IMR-90 (cell line): ENCODE measurements at regions not wholly inside any gene's neighbourhood (a gene's known extent, or its start where the extent isn't known, plus 50 kb on each side); places are given as distances from the start of the nearest gene placed in this dataset.

Source experiments
- ATAC-seq: fragments of 200-7000 bp; cut with Tn5 transposase; 2 replicates; pipeline ENCODE4 v1.9.1; 2020; ENCODE audit warnings: low read depth, mild to moderate bottlenecking, moderate library complexity
- BruUV-seq: library from RNA; stranded (reverse); fragments of 400-500 nt; replicated peaks from 2 replicates; lab custom pipeline; 2021; lab: Mats Ljungman, UMichigan
- CTCF ChIA-PET: fragments of 300-600 bp; formaldehyde crosslinking; extraction: SDS; loops from one replicate; lab custom pipeline; 2021; ENCODE audit warnings: antibody characterized with exemption; lab: Yijun Ruan, JAX
- POLR2A ChIA-PET: fragments of 300-600 bp; sonication (Branson Sonifier 250); formaldehyde crosslinking; loops from one replicate; lab custom pipeline; 2022; ENCODE audit warnings: antibody characterized with exemption; ENCODE audit not compliant: unreplicated experiment; lab: Charles Lee
- DNase-seq: peaks from one replicate; pipeline ENCODE4 v3.0.0; 2013
- H2AFZ ChIP-seq: replicated peaks from 2 replicates; pipeline ENCODE3; 2013; ENCODE audit warnings: low read length, mild to moderate bottlenecking; ENCODE audit not compliant: poor library complexity
- H2AK5ac ChIP-seq: 2 replicates; pipeline ENCODE4 v1.6.1; 2013; ENCODE audit warnings: low read depth, low read length, inconsistent platforms
- H2AK9ac ChIP-seq: replicated peaks from 2 replicates; pipeline ENCODE3; 2013; ENCODE audit warnings: mild to moderate bottlenecking, low read depth, low read length, moderate library complexity; ENCODE audit not compliant: poor library complexity
- H2BK120ac ChIP-seq: 2 replicates; pipeline ENCODE4 v1.6.1; 2013; ENCODE audit warnings: low read depth, low read length, inconsistent platforms
- H2BK15ac ChIP-seq: 3 replicates; pipeline ENCODE4 v1.6.1; 2013; ENCODE audit warnings: low read depth, low read length, inconsistent platforms
- H2BK20ac ChIP-seq: 2 replicates; pipeline ENCODE4 v1.6.1; 2013; ENCODE audit warnings: low read depth, mild to moderate bottlenecking, inconsistent platforms, low read length, moderate library complexity
- H2BK5ac ChIP-seq: 2 replicates; pipeline ENCODE4 v1.6.1; 2013; ENCODE audit warnings: mild to moderate bottlenecking, low read depth, low read length, inconsistent platforms; ENCODE audit not compliant: poor library complexity, severe bottlenecking
- H3K14ac ChIP-seq: replicated peaks from 2 replicates; pipeline ENCODE4 v1.6.1; 2013; ENCODE audit warnings: low read depth, low read length, inconsistent platforms
- H3K18ac ChIP-seq: 2 replicates; pipeline ENCODE4 v1.6.1; 2013; ENCODE audit warnings: low read depth, low read length, control low read depth
- H3K23ac ChIP-seq: 2 replicates; pipeline ENCODE4 v1.6.1; 2013; ENCODE audit warnings: low read depth, low read length, inconsistent platforms
- H3K27ac ChIP-seq: 2 replicates; pipeline ENCODE4 v1.5.1; 2013; ENCODE audit warnings: mild to moderate bottlenecking, control low read depth, low read length; ENCODE audit not compliant: insufficient read depth
- H3K27me3 ChIP-seq: 2 replicates; pipeline ENCODE4 v1.6.1; 2013; ENCODE audit warnings: low read length; ENCODE audit not compliant: control insufficient read depth, insufficient read depth
- H3K36me3 ChIP-seq: 2 replicates; pipeline ENCODE4 v1.6.1; 2013; ENCODE audit warnings: low read length, mixed read lengths; ENCODE audit not compliant: control insufficient read depth, insufficient read depth
- H3K4ac ChIP-seq: 2 replicates; pipeline ENCODE4 v1.6.1; 2013; ENCODE audit warnings: low read depth, low read length, inconsistent platforms
- H3K4me1 ChIP-seq: 2 replicates; pipeline ENCODE4 v1.6.1; 2013; ENCODE audit warnings: low read length, mixed read lengths; ENCODE audit not compliant: control insufficient read depth, insufficient read depth
- H3K4me2 ChIP-seq: 2 replicates; pipeline ENCODE4 v1.6.1; 2013; ENCODE audit warnings: low read depth, mild to moderate bottlenecking, control low read depth, low read length, moderate library complexity
- H3K4me3 ChIP-seq: 2 replicates; pipeline ENCODE4 v1.5.1; 2013; ENCODE audit warnings: low read depth, mild to moderate bottlenecking, control low read depth, low read length, moderate library complexity; ENCODE audit not compliant: insufficient read depth
- H3K56ac ChIP-seq: 2 replicates; pipeline ENCODE4 v1.6.1; 2013; ENCODE audit warnings: low read length, inconsistent platforms; ENCODE audit not compliant: insufficient read depth; ENCODE audit errors: extremely low read depth
- H3K79me1 ChIP-seq, 2 experiments: 2 replicates each; pipeline ENCODE4 v1.6.1; 2013; ENCODE audit warnings: low read length in 2 of 2, inconsistent platforms in 1 of 2, low read depth in 1 of 2
- H3K9ac ChIP-seq: 2 replicates; pipeline ENCODE4 v1.6.1; 2013; ENCODE audit warnings: low read depth, low read length, control low read depth
- H3K9me1 ChIP-seq: 2 replicates; pipeline ENCODE4 v1.6.1; 2013; ENCODE audit warnings: low read length, inconsistent platforms; ENCODE audit not compliant: insufficient read depth
- H3K9me3 ChIP-seq: 2 replicates; pipeline ENCODE4 v1.6.1; 2013; ENCODE audit warnings: low read length; ENCODE audit not compliant: control insufficient read depth, insufficient read depth
- H4K20me1 ChIP-seq: 2 replicates; pipeline ENCODE4 v1.6.1; 2013; ENCODE audit warnings: low read length, inconsistent platforms; ENCODE audit not compliant: insufficient read depth
- H4K5ac ChIP-seq: 2 replicates; pipeline ENCODE4 v1.6.1; 2013; ENCODE audit warnings: mild to moderate bottlenecking, low read depth, low read length, control low read depth
- H4K8ac ChIP-seq, 2 experiments: 2 replicates each; pipeline ENCODE4 v1.6.1; 2013; ENCODE audit warnings: low read depth in 2 of 2, low read length in 2 of 2, control low read depth in 1 of 2, inconsistent platforms in 1 of 2
- H4K91ac ChIP-seq: 2 replicates; pipeline ENCODE4 v1.6.1; 2013; ENCODE audit warnings: low read depth, low read length, inconsistent platforms; ENCODE audit not compliant: insufficient read depth
- BHLHE40 ChIP-seq: fragments of 150-350 bp; IDR thresholded peaks from 2 replicates; pipeline ENCODE4 v1.6.1; 2016; ENCODE audit warnings: mild to moderate bottlenecking, low read depth, low read length
- CHD1 ChIP-seq: IDR thresholded peaks from 2 replicates; pipeline ENCODE4 v1.6.1; 2012; ENCODE audit warnings: low read depth, low read length, improper control_type of control experiment
- FOS ChIP-seq: fragments of 150-350 bp; IDR thresholded peaks from 2 replicates; pipeline ENCODE4 v1.6.1; 2016; ENCODE audit warnings: low read depth, low read length
- MAFK ChIP-seq: IDR thresholded peaks from 2 replicates; pipeline ENCODE4 v1.6.1; 2012; ENCODE audit warnings: low read depth, low read length, improper control_type of control experiment
- MXI1 ChIP-seq: IDR thresholded peaks from 2 replicates; pipeline ENCODE4 v1.6.1; 2012; ENCODE audit warnings: low read depth, mild to moderate bottlenecking, low read length, moderate library complexity, borderline replicate concordance
- NFE2L2 ChIP-seq: fragments of 150-350 bp; IDR thresholded peaks from 2 replicates; pipeline ENCODE4 v1.6.1; 2016; ENCODE audit warnings: low read depth, mild to moderate bottlenecking, low read length
- POLR2A ChIP-seq: IDR thresholded peaks from 2 replicates; pipeline ENCODE4 v1.6.1; 2012; ENCODE audit warnings: mild to moderate bottlenecking, low read depth, low read length
- RCOR1 ChIP-seq: IDR thresholded peaks from 2 replicates; pipeline ENCODE4 v1.6.1; 2012; ENCODE audit warnings: mild to moderate bottlenecking, low read length, improper control_type of control experiment; ENCODE audit not compliant: insufficient replicate concordance
- RFX5 ChIP-seq: IDR thresholded peaks from 2 replicates; pipeline ENCODE4 v1.8.0; 2012; ENCODE audit warnings: low read depth, mild to moderate bottlenecking, low read length, moderate library complexity
- SMC3 ChIP-seq: fragments of 150-350 bp; IDR thresholded peaks from 2 replicates; pipeline ENCODE4 v1.6.1; 2016; ENCODE audit warnings: low read depth, mild to moderate bottlenecking, antibody characterized with exemption, low read length, moderate library complexity
- WGBS, 2 experiments: methylation state at CpG; one replicate each; pipeline versions ENCODE4 v1.1.5 to v1.1.7; 2013; ENCODE audit warnings: missing lambda C conversion rate in 2 of 2; ENCODE audit not compliant: insufficient read length in 1 of 2; ENCODE audit errors: extremely low coverage in 2 of 2; 5-methylcytosine and 5-hydroxymethylcytosine counted together
- dilution Hi-C: fragments of 300-500 bp; cut with HindIII; formaldehyde crosslinking; loops from one replicate; pipeline ENCODE4 v1.14.3; 2018; ENCODE audit warnings: low sequenced_read_pairs; ENCODE audit not compliant: unreplicated experiment
- in situ Hi-C: fragments of 300-500 bp; cut with MboI; formaldehyde crosslinking; loops from 3 replicates; pipeline ENCODE4 v1.14.3; 2019; ENCODE audit warnings: low sequenced_read_pairs, inconsistent platforms, mixed read lengths
- intact Hi-C: fragments of 100-400 bp; cut with micrococcal nuclease; formaldehyde crosslinking; loops from 2 replicates; pipeline ENCODE4 v1.10.0; 2022
- TF ChIP-seq, protein P1 (sequence below): fragments of 150-350 bp; IDR thresholded peaks from 2 replicates; pipeline ENCODE4 v1.6.1; 2016; ENCODE audit warnings: low read depth, mild to moderate bottlenecking, low read length, moderate library complexity, borderline replicate concordance

DNA sequence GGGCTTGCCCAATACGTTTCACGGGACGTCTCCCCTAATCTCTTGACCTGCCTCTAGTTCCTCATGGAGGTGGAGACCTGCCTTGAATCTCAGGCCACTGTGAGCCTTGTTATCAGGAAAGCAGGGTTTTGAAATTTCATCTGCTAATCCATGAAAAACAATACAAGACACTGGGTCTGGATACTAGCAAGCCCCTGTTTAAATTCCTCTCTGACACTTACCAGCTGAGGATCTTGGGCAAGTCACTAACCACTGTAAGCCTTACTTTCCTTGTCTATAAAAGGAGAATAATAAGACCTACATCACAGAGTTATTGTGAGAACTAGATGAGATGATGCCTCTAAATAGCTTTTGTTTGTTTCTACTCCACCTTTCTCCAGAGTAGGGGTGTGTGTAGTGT is 303.6 kb downstream of the FGFR2 start:
- no peaks in the 10 kb centered on the region for H4K20me1 ChIP-seq
- no TSS peak for BruUV-seq
- H2BK120ac ChIP-seq: no peak overlapping the region
- H3K9me1 ChIP-seq: no peaks in the 10 kb centered on the region
- H3K9ac ChIP-seq: no peak overlapping the region
- POLR2A ChIA-PET: no interaction called here
- no CpG with 5 or more reads among the region's 3 CpGs for WGBS, 2 experiments
- CTCF ChIA-PET: no interaction called here
- no peak for ATAC-seq
- dilution Hi-C loops: no loop called here
- no peaks in the 10 kb centered on the region for H3K4me1 ChIP-seq
- intact Hi-C loops: no loop called here
- H2BK15ac ChIP-seq: no peak overlapping the region
- no peak for DNase-seq
- H3K14ac ChIP-seq: no peak overlapping the region
- H3K27ac ChIP-seq: no peak overlapping the region
- no peak overlapping the region for H4K91ac ChIP-seq
- no peak overlapping the region for H2AK9ac ChIP-seq
- H2AK5ac ChIP-seq: no peak overlapping the region
- H3K36me3 ChIP-seq: no peaks in the 10 kb centered on the region
- no peak overlapping the region for H3K18ac ChIP-seq
- no peaks in the 10 kb centered on the region for H3K79me1 ChIP-seq
- no peak overlapping the region for H3K4ac ChIP-seq
- no peak overlapping the region for H2BK5ac ChIP-seq
- H4K5ac ChIP-seq: no peak overlapping the region
- no peak overlapping the region for H3K4me2 ChIP-seq
- H3K27me3 ChIP-seq: no peaks in the 10 kb centered on the region
- in situ Hi-C loops: no loop called here
- peaks cover 40% of the 10 kb centered on the region for H3K9me3 ChIP-seq
- no peak overlapping the region for H2BK20ac ChIP-seq
- no peak overlapping the region for H3K4me3 ChIP-seq
- no peak for TF ChIP-seq RFX5
- no peak for TF ChIP-seq BHLHE40
- TF ChIP-seq MAFK: no peak
- TF ChIP-seq, protein P1, sequence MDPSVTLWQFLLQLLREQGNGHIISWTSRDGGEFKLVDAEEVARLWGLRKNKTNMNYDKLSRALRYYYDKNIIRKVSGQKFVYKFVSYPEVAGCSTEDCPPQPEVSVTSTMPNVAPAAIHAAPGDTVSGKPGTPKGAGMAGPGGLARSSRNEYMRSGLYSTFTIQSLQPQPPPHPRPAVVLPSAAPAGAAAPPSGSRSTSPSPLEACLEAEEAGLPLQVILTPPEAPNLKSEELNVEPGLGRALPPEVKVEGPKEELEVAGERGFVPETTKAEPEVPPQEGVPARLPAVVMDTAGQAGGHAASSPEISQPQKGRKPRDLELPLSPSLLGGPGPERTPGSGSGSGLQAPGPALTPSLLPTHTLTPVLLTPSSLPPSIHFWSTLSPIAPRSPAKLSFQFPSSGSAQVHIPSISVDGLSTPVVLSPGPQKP: no peak
- TF ChIP-seq CHD1: no peak
- TF ChIP-seq POLR2A: no peak
- no peak for TF ChIP-seq RCOR1
- TF ChIP-seq NFE2L2: no peak
- TF ChIP-seq FOS: no peak
- no peak for TF ChIP-seq MXI1
- TF ChIP-seq SMC3: no peak
- no peak overlapping the region for H2AFZ ChIP-seq
- H4K8ac ChIP-seq: no peak overlapping the region
- no peak overlapping the region for H3K23ac ChIP-seq
- no peak overlapping the region for H3K56ac ChIP-seq
